Hepatocyte (in vitro differentiated cells): ENCODE measurements at regions not wholly inside any gene's neighbourhood (a gene's known extent, or its start where the extent isn't known, plus 50 kb on each side); places are given as distances from the start of the nearest gene placed in this dataset.

Experiments
- DNase-seq: peaks from one replicate; pipeline ENCODE4 v3.0.0-alpha.2; 2016; ENCODE audit warnings: low spot score
- H2AFZ ChIP-seq: fragments of 200-600 bp; sonication (generic); 2 replicates; pipeline ENCODE4 v1.6.0; 2016; ENCODE audit warnings: antibody characterized with exemption, mild to moderate bottlenecking
- H3K27ac ChIP-seq: fragments of 200-600 bp; sonication (generic); 2 replicates; pipeline ENCODE4 v1.5.1; 2016; ENCODE audit warnings: mild to moderate bottlenecking
- H3K27me3 ChIP-seq: fragments of 200-600 bp; sonication (generic); 2 replicates; pipeline ENCODE4 v1.6.1; 2016
- H3K36me3 ChIP-seq: fragments of 200-600 bp; sonication (generic); replicated peaks from 2 replicates; pipeline ENCODE4 v1.5.1; 2016; ENCODE audit warnings: low read depth; ENCODE audit not compliant: insufficient read depth
- H3K4me1 ChIP-seq: fragments of 200-600 bp; sonication (generic); 2 replicates; pipeline ENCODE4 v1.5.1; 2016; ENCODE audit warnings: mild to moderate bottlenecking, moderate library complexity; ENCODE audit not compliant: insufficient read depth
- H3K4me2 ChIP-seq: fragments of 200-600 bp; sonication (generic); 2 replicates; pipeline ENCODE4 v1.6.0; 2016
- H3K4me3 ChIP-seq: fragments of 200-600 bp; sonication (generic); 2 replicates; pipeline ENCODE4 v1.5.1; 2016; ENCODE audit warnings: mild to moderate bottlenecking
- H3K79me2 ChIP-seq: fragments of 200-600 bp; sonication (generic); 2 replicates; pipeline ENCODE4 v1.6.0; 2017; ENCODE audit warnings: mild to moderate bottlenecking
- H3K9me2 ChIP-seq: fragments of 200-600 bp; sonication (generic); replicated peaks from 2 replicates; pipeline ENCODE4 v1.6.0; 2017; ENCODE audit warnings: mild to moderate bottlenecking; ENCODE audit not compliant: insufficient read depth
- H3K9me3 ChIP-seq: fragments of 200-600 bp; sonication (generic); 2 replicates; pipeline ENCODE4 v1.5.1; 2016; ENCODE audit warnings: low read depth, mild to moderate bottlenecking
- H4K20me1 ChIP-seq: fragments of 200-600 bp; sonication (generic); 2 replicates; pipeline ENCODE4 v1.6.0; 2016; ENCODE audit warnings: mild to moderate bottlenecking; ENCODE audit not compliant: insufficient read depth, poor library complexity, severe bottlenecking
- EZH2 ChIP-seq: fragments of 200-600 bp; sonication (generic); IDR thresholded peaks from 2 replicates; pipeline ENCODE4 v1.6.1; 2016; ENCODE audit warnings: antibody characterized with exemption, mild to moderate bottlenecking, borderline replicate concordance
- EZH2phosphoT487 ChIP-seq: fragments of 200-600 bp; sonication (generic); IDR thresholded peaks from one replicate; pipeline ENCODE4 v1.6.1; 2018; ENCODE audit warnings: antibody characterized with exemption, mild to moderate bottlenecking, low read depth, moderate library complexity; ENCODE audit not compliant: unreplicated experiment, severe bottlenecking
- WGBS: methylation state at CpG from one replicate; pipeline ENCODE4 v1.1.6; 2016; ENCODE audit warnings: low lambda C conversion rate; ENCODE audit errors: missing lambda C conversion rate; 5-methylcytosine and 5-hydroxymethylcytosine counted together
- TF ChIP-seq, protein P1 (sequence below): fragments of 200-600 bp; sonication (generic); IDR thresholded peaks from 2 replicates; pipeline ENCODE4 v1.5.1; 2016; ENCODE audit warnings: antibody characterized with exemption, mild to moderate bottlenecking; ENCODE audit not compliant: poor library complexity

DNA sequence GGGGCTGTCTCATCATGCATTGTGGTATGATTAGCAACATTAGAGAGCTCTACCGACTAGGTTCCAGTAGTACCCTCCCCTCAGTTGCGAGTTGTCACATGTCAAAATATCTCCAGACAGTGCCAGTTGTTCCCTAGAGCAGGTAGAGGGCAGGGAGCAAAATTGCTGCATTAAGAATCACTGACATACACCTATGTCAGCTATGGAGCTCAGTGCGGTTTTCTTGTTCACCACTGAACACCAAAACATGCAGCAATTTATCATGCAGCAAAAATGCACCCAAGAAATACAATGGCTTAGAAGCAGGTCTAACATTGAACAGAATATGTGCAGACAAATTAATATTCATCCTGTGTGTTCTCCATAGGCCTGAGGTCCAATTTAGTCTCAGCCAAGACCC, 186.9 kb upstream of the STARD13 start:
- H3K27me3 ChIP-seq, result no peaks in the 10 kb centered on the region
- no peaks in the 10 kb centered on the region for H3K9me2 ChIP-seq
- H2AFZ ChIP-seq, result no peak overlapping the region
- TF ChIP-seq, protein P1, sequence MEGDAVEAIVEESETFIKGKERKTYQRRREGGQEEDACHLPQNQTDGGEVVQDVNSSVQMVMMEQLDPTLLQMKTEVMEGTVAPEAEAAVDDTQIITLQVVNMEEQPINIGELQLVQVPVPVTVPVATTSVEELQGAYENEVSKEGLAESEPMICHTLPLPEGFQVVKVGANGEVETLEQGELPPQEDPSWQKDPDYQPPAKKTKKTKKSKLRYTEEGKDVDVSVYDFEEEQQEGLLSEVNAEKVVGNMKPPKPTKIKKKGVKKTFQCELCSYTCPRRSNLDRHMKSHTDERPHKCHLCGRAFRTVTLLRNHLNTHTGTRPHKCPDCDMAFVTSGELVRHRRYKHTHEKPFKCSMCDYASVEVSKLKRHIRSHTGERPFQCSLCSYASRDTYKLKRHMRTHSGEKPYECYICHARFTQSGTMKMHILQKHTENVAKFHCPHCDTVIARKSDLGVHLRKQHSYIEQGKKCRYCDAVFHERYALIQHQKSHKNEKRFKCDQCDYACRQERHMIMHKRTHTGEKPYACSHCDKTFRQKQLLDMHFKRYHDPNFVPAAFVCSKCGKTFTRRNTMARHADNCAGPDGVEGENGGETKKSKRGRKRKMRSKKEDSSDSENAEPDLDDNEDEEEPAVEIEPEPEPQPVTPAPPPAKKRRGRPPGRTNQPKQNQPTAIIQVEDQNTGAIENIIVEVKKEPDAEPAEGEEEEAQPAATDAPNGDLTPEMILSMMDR, result no peak
- no peak for TF ChIP-seq EZH2
- TF ChIP-seq EZH2phosphoT487, result no peak
- H3K36me3 ChIP-seq, result no peaks in the 10 kb centered on the region
- no peaks in the 10 kb centered on the region for H3K4me1 ChIP-seq
- no peak overlapping the region for H3K4me3 ChIP-seq
- H4K20me1 ChIP-seq, result no peaks in the 10 kb centered on the region
- H3K27ac ChIP-seq, result no peak overlapping the region
- no peak for DNase-seq
- no peaks in the 10 kb centered on the region for H3K9me3 ChIP-seq
- no peaks in the 10 kb centered on the region for H3K79me2 ChIP-seq
- 95% methylated on average over 3 of the region's 3 CpGs for WGBS
- H3K4me2 ChIP-seq, result no peak overlapping the region

DNA sequence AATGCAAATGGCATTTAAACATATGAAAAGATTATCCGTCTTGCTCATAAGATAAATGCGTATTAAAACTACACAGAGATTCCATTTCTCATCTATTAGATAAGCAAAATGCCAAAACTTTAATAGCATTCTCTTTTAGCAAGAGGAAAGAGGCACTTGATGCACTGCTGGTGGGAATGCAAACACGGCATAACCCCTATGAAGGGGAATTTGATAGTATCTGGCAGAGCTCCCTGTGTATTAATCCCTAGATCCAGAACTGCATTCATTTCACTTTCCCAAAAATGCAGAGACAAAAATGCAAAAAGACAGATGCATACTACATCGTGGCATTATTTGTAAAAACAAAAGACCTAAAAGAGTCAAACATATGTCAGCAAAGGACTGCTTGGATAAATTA, 193.6 kb upstream of the STARD13 start:
- no peak overlapping the region for H3K4me3 ChIP-seq
- DNase-seq, result no peak
- no peaks in the 10 kb centered on the region for H3K27me3 ChIP-seq
- H3K4me1 ChIP-seq, result no peaks in the 10 kb centered on the region
- no peak overlapping the region for H3K4me2 ChIP-seq
- no peak overlapping the region for H2AFZ ChIP-seq
- H4K20me1 ChIP-seq, result no peaks in the 10 kb centered on the region
- no peak overlapping the region for H3K27ac ChIP-seq
- H3K9me3 ChIP-seq, result no peaks in the 10 kb centered on the region
- H3K36me3 ChIP-seq, result no peaks in the 10 kb centered on the region
- no peaks in the 10 kb centered on the region for H3K79me2 ChIP-seq
- 84% methylated on average over 4 of the region's 4 CpGs for WGBS
- TF ChIP-seq, protein P1, result no peak
- TF ChIP-seq EZH2, result no peak
- TF ChIP-seq EZH2phosphoT487, result no peak
- no peaks in the 10 kb centered on the region for H3K9me2 ChIP-seq

DNA sequence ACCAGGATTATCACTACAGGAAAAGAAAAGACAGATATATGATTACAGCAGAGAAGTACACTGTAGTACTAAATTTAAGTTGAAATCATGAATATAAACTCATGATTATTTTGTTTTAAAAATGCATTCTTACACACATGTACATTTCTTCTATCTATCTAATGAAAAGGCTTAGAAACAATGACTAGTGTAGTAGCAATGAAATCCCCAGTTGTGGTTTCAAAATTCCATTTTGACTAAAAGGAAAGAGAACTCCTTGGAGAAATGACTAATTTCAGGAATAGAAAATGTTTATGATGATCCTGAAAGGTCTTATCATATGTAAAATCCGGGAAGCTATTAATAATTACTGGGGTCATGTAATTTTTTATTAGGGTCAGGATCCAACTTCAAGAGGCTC, 195.0 kb upstream of the STARD13 start:
- no peak overlapping the region for H3K4me3 ChIP-seq
- no peaks in the 10 kb centered on the region for H3K4me1 ChIP-seq
- H3K36me3 ChIP-seq, result no peaks in the 10 kb centered on the region
- H4K20me1 ChIP-seq, result no peaks in the 10 kb centered on the region
- H2AFZ ChIP-seq, result no peak overlapping the region
- H3K4me2 ChIP-seq, result no peak overlapping the region
- no peaks in the 10 kb centered on the region for H3K9me2 ChIP-seq
- DNase-seq, result no peak
- no peaks in the 10 kb centered on the region for H3K27me3 ChIP-seq
- TF ChIP-seq, protein P1, result no peak
- no peak for TF ChIP-seq EZH2
- no peak for TF ChIP-seq EZH2phosphoT487
- no peak overlapping the region for H3K27ac ChIP-seq
- 76% methylated on average over 1 of the region's 1 CpG for WGBS
- no peaks in the 10 kb centered on the region for H3K79me2 ChIP-seq
- H3K9me3 ChIP-seq, result no peaks in the 10 kb centered on the region

DNA sequence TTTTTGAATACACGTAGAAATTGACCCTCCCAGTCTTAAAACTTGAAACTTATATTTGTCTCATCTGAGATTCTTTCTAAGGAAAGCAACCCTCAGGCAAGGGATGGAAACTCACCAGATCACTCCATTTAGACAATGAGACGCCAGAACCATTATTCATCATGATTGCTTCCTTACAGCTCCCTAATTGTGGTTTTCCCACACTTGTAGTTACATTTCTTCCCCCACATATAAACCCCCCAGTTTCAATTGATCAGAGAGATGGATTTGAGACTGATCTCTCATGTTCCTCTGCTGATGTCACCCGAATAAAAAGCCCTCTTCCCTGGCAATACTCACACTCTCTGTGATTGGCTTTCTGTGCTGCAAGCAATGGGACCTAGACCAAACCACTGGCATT, 197.9 kb upstream of the STARD13 start:
- H4K20me1 ChIP-seq, result no peaks in the 10 kb centered on the region
- H3K36me3 ChIP-seq, result no peaks in the 10 kb centered on the region
- H3K9me3 ChIP-seq, result no peaks in the 10 kb centered on the region
- no peaks in the 10 kb centered on the region for H3K9me2 ChIP-seq
- H3K4me1 ChIP-seq, result no peaks in the 10 kb centered on the region
- H3K4me2 ChIP-seq, result no peak overlapping the region
- no peak overlapping the region for H3K27ac ChIP-seq
- no peaks in the 10 kb centered on the region for H3K27me3 ChIP-seq
- no peak overlapping the region for H3K4me3 ChIP-seq
- WGBS, result 79% methylated on average over 3 of the region's 3 CpGs
- no peak for DNase-seq
- no peaks in the 10 kb centered on the region for H3K79me2 ChIP-seq
- TF ChIP-seq EZH2 (no peak), EZH2phosphoT487 (no peak)
- TF ChIP-seq, protein P1, result no peak
- H2AFZ ChIP-seq, result no peak overlapping the region
